ENCODE measurements at regions not wholly inside any gene's neighbourhood (a gene's known extent, or its start where the extent isn't known, plus 50 kb on each side); places are given as distances from the start of the nearest gene placed in this dataset.

DNA sequence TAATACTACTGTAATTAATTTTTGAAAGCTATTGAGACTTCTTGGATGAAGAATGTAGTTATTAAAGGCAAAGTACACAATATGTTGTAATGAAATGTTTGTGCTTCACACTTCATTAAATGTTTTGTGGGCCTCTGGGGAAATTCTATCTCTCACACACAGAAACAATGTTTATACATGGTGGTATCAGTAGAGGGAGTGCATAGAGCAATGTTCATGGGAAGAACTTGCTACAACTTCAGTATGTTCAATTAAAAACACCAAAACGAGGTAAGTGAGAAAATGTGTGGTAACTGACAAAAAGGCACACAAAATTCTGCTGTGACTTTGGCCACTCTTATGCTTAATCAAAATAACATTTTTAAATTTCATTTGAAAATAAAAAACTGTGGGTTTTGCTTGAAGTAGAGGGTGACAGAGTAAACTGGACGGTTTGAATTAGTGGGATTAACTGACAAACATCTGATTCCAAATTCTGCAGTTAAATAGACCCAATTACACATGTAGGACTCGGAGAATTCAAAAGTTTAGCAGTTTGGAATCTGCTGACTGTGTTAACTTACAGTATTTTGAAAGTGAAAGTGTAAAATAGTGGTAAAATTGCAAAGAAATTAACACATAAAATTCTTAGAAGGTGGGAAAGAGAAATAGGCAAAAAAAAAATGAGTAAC lies 111.4 kb upstream of the TTC29 start:
- DNase-seq, result no peak

DNA sequence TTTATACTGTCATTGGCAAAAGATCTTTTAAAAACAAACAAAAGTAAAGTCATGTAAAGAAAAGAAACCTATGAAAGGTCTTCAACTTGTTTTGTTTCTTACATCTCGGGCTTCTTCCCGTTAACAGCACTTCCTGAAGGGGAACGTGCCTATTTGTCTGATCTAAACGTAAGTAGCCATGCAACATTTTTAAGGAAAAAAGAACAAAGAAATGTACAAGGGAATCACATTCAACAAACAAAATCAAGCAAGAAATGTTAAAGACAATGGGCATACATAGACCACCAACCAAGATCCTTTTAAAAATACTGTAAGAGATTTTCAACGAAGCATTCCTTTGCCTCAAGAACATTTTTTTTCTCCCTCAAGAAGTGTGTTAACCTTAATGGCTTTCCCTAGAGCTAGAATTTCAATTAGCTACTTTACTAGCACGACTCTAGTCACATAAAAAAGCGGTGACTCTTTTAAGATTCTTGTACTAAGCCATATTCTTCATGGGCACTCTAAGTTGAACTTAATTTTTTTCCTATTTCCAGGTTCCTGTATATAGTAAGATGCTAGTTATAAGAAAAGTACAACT lies 112.0 kb upstream of the TTC29 start:
- no peak for DNase-seq

DNA sequence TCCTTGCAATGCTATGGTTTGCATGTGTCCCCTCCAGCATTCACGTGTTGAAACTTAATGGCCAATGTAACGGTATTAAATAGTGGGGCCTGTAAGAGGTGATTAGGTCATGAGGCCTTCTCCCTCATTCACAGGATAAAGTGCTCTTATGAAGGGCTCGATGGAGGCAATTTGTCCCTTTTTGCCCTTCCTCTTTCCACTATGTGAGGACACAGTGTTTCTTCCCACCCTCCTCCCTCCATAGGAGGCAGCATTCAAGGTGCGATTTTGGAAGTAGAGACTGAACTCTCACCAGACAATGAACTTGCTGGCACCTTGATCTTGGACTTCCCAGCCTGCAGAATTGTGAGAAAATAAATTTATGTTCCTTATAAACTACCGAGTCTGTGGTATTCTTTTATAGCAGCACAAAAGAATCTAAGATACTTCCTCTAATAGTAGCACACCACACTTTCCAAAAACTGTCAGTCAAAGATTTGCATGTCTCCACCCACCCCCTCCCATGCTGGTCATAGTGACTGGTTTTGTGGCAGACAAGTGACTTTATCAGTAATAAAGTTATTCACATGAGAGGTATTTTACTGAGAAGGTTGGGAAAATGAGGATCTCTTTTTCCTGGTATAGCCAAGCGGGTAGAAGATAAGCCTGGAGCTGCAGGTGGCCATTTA lies 113.5 kb upstream of the TTC29 start:
- no peak for DNase-seq

GRCh38 chr4:147060151-147060931 lies 114.7 kb upstream of the TTC29 start:
- DNase-seq, result no peak

GRCh38 chr4:147064856-147065255 lies 119.2 kb upstream of the TTC29 start:
- no peak for DNase-seq

DNA sequence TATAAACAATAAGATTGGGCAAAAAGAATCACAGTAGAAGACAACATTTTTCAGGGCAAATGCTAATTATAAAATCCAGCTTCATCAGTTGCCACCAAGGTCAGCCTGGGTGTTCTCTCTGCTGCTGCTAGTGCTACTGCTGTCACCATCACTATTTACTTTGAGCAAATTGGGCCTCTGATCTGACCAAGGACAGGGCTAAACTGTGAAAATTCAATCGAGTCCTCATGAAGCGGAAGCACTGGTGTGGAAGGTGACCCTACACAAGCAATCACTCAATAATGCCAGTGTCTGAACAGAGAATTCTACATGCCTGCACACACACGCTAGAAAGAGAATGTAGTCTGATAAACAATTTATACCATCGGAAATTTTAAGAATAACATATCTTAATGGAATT lies 122.9 kb upstream of the TTC29 start:
- no peak for DNase-seq

DNA sequence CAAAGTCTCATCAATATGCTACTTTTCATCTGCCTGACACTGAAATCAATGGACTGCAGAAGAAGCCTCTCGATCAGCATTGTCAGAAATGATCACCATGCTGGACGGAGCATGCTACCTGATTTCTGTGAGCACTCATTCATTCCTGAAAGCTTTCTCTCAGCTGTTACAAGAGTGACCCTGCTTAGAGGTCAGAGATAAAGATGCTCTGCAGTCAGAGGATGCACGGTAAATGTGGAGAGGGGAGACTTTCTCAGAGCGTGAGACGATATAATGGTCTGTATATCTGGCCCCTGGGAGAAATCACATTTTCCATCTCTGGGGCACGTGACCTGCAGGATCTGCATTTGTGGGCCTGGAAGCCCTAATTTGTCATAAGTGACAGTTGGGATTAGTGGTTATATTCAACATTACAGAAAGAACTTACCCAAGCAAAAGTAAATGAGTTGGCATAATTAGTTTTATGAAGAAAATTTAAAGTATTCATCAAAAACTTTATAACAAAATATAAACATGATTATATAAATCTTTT lies 125.6 kb upstream of the TTC29 start:
- DNase-seq, result no peak

- DNase-seq, result no peak
Measured at GRCh38 chr4:147076179-147076578, 130.5 kb upstream of the TTC29 start.

DNA sequence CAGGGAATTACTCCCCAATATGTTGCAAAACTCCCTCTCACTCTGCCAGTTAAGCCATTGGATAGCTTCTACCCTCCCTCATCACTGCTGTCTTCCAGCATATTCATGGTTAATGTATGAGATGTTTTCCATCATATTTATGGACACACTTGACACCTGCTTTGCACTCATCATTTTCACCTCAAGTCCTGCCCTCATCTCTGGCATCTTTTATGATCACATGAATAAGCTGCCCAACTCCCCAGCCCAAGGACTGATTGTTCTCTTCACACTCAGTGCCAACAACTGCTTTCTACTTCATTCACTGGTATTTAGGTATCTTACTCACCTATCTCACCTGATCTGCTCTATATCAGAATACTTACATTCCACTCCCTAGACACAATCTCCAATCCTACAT lies 131.1 kb upstream of the TTC29 start:
- no peak for DNase-seq

GRCh38 chr4:147078362-147078761 lies 132.7 kb upstream of the TTC29 start:
- DNase-seq, result no peak

DNA sequence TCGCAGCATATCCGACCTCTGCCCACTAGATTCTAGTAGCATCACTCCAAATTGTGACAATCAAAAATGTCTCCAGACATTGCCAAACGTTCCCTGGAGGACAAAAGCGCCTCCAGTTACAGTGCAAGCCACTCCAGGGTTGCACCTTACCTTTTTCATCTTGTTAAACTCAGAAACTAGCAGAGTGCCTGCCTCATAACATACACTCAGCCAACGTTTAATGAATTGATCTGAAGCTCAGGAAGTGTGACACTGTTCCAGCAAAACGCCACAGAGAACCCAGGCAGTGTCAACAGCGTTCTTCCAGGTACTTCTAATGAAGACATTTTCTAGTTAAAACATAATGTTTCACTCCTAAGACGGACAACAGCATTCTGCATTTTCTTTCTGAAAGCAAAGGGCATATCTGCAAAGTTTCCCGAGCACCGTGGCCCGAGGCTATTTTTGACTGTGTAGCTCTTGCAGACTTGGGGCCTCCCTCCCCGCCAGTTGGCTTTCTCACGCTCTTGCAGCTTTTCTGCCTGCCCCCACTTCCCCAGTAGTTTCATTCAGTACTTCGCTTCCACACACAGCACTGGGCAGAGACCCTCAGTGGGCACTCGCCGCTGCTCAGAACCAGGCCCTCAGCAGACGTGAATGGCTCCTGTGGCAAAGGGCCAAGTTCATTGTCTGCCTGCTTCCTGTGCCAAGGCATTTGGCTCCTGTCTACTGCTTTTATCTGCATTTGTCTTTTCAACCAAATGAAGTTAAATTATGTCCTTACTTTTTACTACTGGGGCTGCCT lies 133.4 kb upstream of the TTC29 start:
- no peak for DNase-seq

GRCh38 chr4:147084861-147085260 lies 139.2 kb upstream of the TTC29 start:
- no peak for DNase-seq

DNA sequence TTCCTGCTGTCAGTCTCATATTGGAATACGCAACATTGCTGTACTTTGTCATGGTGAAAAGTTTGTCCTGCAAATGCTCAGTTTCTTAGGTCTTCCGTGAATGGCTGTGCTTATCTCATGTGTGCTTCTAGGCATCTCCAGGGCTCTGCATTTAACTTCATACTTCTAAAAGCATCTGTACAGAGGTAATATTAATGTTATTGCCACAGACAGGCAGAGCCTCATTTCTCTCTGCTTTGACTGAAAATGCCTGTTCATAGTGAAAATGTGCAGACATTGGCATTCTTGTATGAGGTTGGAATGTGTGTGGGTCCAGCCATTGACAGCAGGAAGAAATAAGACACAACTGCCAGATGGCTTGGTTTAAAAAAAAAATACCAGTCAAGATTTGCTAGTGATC lies 140.1 kb upstream of the TTC29 start:
- no peak for DNase-seq

DNA sequence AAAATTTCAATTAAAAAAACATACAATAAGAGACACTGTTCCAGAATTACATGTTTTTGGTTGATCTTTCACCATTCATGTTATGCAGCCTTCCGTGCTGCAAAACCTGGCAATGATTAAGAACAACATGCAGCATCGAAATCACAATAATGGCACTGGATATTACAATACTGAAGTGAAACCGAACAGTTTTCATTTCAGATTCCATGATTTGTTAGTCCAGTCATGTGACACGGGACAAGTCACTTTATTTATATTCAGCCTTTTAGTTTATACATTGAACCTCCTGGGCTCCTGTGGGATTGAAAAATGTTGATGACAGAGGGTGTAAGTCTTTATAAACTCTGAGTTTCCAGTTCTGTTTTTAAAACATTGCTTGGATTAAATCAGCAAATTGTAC lies 142.5 kb upstream of the TTC29 start:
- DNase-seq, result no peak

- no peak for DNase-seq
Measured at GRCh38 chr4:147090486-147090885, 144.8 kb upstream of the TTC29 start.

DNA sequence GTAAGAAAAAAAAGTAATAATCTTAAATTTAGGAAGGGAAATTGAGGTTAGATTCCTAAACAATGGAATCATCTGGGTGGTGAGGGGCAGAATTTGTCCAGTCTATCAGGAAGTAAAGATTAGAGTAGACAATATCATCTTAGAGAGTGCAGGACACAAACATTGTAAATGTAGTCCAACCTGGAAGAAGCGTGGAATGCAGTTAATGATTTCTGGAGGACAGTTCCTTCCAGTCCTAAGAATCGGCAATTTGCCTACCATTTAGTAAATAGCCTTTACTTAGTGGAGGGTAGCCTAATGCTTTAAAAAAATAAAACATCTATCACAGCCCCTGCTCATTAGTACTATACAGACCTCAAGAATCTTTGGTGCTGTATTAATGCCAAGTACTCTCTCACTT lies 147.5 kb upstream of the TTC29 start:
- DNase-seq, result no peak

DNA sequence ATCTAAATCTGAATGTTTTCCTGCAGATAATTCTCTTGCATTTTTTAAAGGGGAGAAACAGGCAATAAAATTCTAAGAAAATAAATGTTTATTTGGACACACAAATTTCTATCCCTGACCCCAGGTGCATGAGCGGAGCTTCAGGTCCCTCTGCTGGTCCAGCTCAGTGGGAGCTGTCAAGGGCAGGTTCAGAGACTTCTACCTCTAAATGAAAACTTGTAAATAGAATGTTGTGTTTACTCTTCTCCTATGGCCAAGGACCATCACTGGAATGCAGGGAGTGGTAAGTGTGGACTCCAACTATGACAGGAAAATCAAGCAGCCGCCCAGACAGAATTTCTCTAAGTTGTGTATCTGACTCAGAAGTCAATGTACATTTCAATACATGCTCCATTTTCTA lies 148.6 kb upstream of the TTC29 start:
- DNase-seq, result no peak

- DNase-seq, result peak; percentile 17
Measured at GRCh38 chr4:147096667-147097604, 151.3 kb upstream of the TTC29 start.

- DNase-seq, result no peak
Measured at GRCh38 chr4:147101678-147102077, 156.0 kb upstream of the TTC29 start.

DNA sequence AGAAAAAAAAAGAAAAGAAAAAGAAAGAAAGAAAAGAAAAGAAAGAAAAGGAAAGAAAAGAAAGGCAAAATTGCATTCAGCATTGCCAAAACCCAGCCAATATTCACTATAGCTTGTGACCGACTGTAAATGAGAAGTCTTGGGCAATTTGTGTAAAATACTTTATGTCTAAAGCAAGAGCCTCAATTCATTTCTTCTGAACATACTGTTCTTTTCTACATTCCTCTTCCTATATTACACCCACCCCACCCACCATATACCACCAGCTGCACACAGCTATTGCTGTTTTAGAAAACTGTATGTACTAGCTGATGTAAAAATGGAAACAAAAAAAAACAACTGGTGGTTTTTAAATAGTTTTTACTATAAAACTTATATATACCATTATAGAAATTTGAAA lies 156.9 kb upstream of the TTC29 start:
- no peak for DNase-seq

- no peak for DNase-seq
Measured at GRCh38 chr4:147103403-147103946, 157.8 kb upstream of the TTC29 start.

Data from NCI-H2171 treated with DMSO at 0.1 percent for 48 hours (cell line).